ENCODE measurements at regions not wholly inside any gene's neighbourhood (a gene's known extent, or its start where the extent isn't known, plus 50 kb on each side); places are given as distances from the start of the nearest gene placed in this dataset.

GRCh38 chr10:10403762-10404161, 613.9 kb upstream of the CELF2 start:
- no peak for TF ChIP-seq CTCF (IDR thresholded peaks at IDR 0.05)
- no peak overlapping the region for H3K4me3 Mint-ChIP-seq
- no peak overlapping the region for H3K27ac Mint-ChIP-seq
- H3K36me3 Mint-ChIP-seq (ENCODE audit: low read depth): no peaks in the 10 kb centered on the region
- no peaks in the 10 kb centered on the region for H3K4me1 Mint-ChIP-seq
- no peaks in the 10 kb centered on the region for H3K27me3 Mint-ChIP-seq (ENCODE audit: low read depth, poor library complexity)
- H3K9me3 Mint-ChIP-seq: peaks cover 5% of the 10 kb centered on the region
- DNase-seq: no peak

- no peaks in the 10 kb centered on the region for H3K36me3 Mint-ChIP-seq (ENCODE audit: low read depth)
Observed at GRCh38 chr10:10417671-10418070, 600.0 kb upstream of the CELF2 start.

GRCh38 chr10:10418387-10418786, 599.3 kb upstream of the CELF2 start:
- H3K9me3 Mint-ChIP-seq: no peaks in the 10 kb centered on the region
- no peaks in the 10 kb centered on the region for H3K36me3 Mint-ChIP-seq (ENCODE audit: low read depth)
- no peak for TF ChIP-seq CTCF (IDR thresholded peaks at IDR 0.05)
- peaks cover 4% of the 10 kb centered on the region for H3K4me1 Mint-ChIP-seq
- DNase-seq: no peak
- H3K4me3 Mint-ChIP-seq: no peak overlapping the region
- no peak overlapping the region for H3K27ac Mint-ChIP-seq
- H3K27me3 Mint-ChIP-seq (ENCODE audit: low read depth, poor library complexity): peaks cover 5% of the 10 kb centered on the region

More at GRCh38 chr10:10417671-10418070, 600.0 kb upstream of the CELF2 start:
- no peak overlapping the region for H3K4me3 Mint-ChIP-seq
- H3K27ac Mint-ChIP-seq: no peak overlapping the region
- H3K4me1 Mint-ChIP-seq: peaks cover 4% of the 10 kb centered on the region
- peaks cover 5% of the 10 kb centered on the region for H3K27me3 Mint-ChIP-seq (ENCODE audit: low read depth, poor library complexity)
- no peak for TF ChIP-seq CTCF (IDR thresholded peaks at IDR 0.05)
- H3K9me3 Mint-ChIP-seq: no peaks in the 10 kb centered on the region
- no peak for DNase-seq

- H3K9me3 Mint-ChIP-seq: no peaks in the 10 kb centered on the region
- no peak overlapping the region for H3K27ac Mint-ChIP-seq
- TF ChIP-seq CTCF (IDR thresholded peaks at IDR 0.05): no peak
- DNase-seq: no peak
- no peaks in the 10 kb centered on the region for H3K36me3 Mint-ChIP-seq (ENCODE audit: low read depth)
- peaks cover 4% of the 10 kb centered on the region for H3K4me1 Mint-ChIP-seq
- H3K4me3 Mint-ChIP-seq: no peak overlapping the region
- peaks cover 3% of the 10 kb centered on the region for H3K27me3 Mint-ChIP-seq (ENCODE audit: low read depth, poor library complexity)
Observed at GRCh38 chr10:10421071-10421470, 596.6 kb upstream of the CELF2 start.

GRCh38 chr10:10431422-10432066, 586.1 kb upstream of the CELF2 start:
- Mint-ChIP-seq H3K27ac (no peak overlapping the region), H3K4me1 (no peaks in the 10 kb centered on the region), H3K9me3 (no peaks in the 10 kb centered on the region), H3K4me3 (no peak overlapping the region), H3K27me3 (ENCODE audit: low read depth, poor library complexity) (no peaks in the 10 kb centered on the region), H3K36me3 (ENCODE audit: low read depth) (no peaks in the 10 kb centered on the region)
- DNase-seq: no peak
- TF ChIP-seq CTCF (IDR thresholded peaks at IDR 0.05): no peak

- Mint-ChIP-seq H3K36me3 (ENCODE audit: low read depth) (no peaks in the 10 kb centered on the region), H3K4me3 (no peak overlapping the region), H3K4me1 (no peaks in the 10 kb centered on the region), H3K27me3 (ENCODE audit: low read depth, poor library complexity) (no peaks in the 10 kb centered on the region), H3K27ac (no peak overlapping the region), H3K9me3 (no peaks in the 10 kb centered on the region)
- no peak for DNase-seq
- TF ChIP-seq CTCF (IDR thresholded peaks at IDR 0.05): no peak
Observed at GRCh38 chr10:10432296-10433035, 585.2 kb upstream of the CELF2 start.

All from nephron progenitor cell (in vitro differentiated cells).